Endometrial microvascular endothelial cells (primary cell): ENCODE measurements at regions not wholly inside any gene's neighbourhood (a gene's known extent, or its start where the extent isn't known, plus 50 kb on each side); places are given as distances from the start of the nearest gene placed in this dataset.

ENCODE experiments used
- in situ Hi-C: cut with HindIII; loops from 2 replicates; pipeline ENCODE4 v1.10.0; 2017; ENCODE audit warnings: low sequenced_read_pairs, low pct_unique_long_range_greater_than_20kb; ENCODE audit errors: inconsistent ontology term

GRCh38 chr16:65534121-65534528 lies 412.3 kb upstream of the CDH11 start:
- in situ Hi-C loops, result no loop called here

- in situ Hi-C loops, result no loop called here
Measured at GRCh38 chr16:65532846-65533245, 411.0 kb upstream of the CDH11 start.

- in situ Hi-C loops, result no loop called here
Measured at GRCh38 chr16:65532258-65532657, 410.4 kb upstream of the CDH11 start.

- in situ Hi-C loops, result no loop called here
Measured at GRCh38 chr16:65531475-65531874, 409.6 kb upstream of the CDH11 start.

GRCh38 chr16:65525707-65526106 lies 403.8 kb upstream of the CDH11 start:
- in situ Hi-C loops, result no loop called here

GRCh38 chr16:65524997-65525396 lies 403.1 kb upstream of the CDH11 start:
- in situ Hi-C loops, result no loop called here

- in situ Hi-C loops, result no loop called here
Measured at GRCh38 chr16:65524231-65524630, 402.4 kb upstream of the CDH11 start.

- in situ Hi-C loops, result no loop called here
Measured at GRCh38 chr16:65523283-65523944, 401.6 kb upstream of the CDH11 start.

GRCh38 chr16:65522412-65522811 lies 400.5 kb upstream of the CDH11 start:
- in situ Hi-C loops, result no loop called here

- in situ Hi-C loops, result no loop called here
Measured at GRCh38 chr16:65521633-65522328, 399.9 kb upstream of the CDH11 start.

- in situ Hi-C loops, result no loop called here
Measured at GRCh38 chr16:65519402-65519801, 397.5 kb upstream of the CDH11 start.

- in situ Hi-C loops, result no loop called here
Measured at GRCh38 chr16:65515193-65515592, 393.3 kb upstream of the CDH11 start.

GRCh38 chr16:65510850-65511249 lies 389.0 kb upstream of the CDH11 start:
- in situ Hi-C loops, result no loop called here

GRCh38 chr16:65510241-65510640 lies 388.4 kb upstream of the CDH11 start:
- in situ Hi-C loops, result no loop called here

GRCh38 chr16:65509172-65509571 lies 387.3 kb upstream of the CDH11 start:
- in situ Hi-C loops, result no loop called here

GRCh38 chr16:65500919-65501318 lies 379.1 kb upstream of the CDH11 start:
- in situ Hi-C loops, result no loop called here

GRCh38 chr16:65500007-65500406 lies 378.1 kb upstream of the CDH11 start:
- in situ Hi-C loops, result no loop called here

GRCh38 chr16:65499566-65499965 lies 377.7 kb upstream of the CDH11 start:
- in situ Hi-C loops, result no loop called here

- in situ Hi-C loops, result no loop called here
Measured at GRCh38 chr16:65497571-65497970, 375.7 kb upstream of the CDH11 start.

GRCh38 chr16:65495106-65495505 lies 373.2 kb upstream of the CDH11 start:
- in situ Hi-C loops, result no loop called here

GRCh38 chr16:65494609-65495008 lies 372.7 kb upstream of the CDH11 start:
- in situ Hi-C loops, result no loop called here
